H1 (cell line): ENCODE measurements at regions not wholly inside any gene's neighbourhood (a gene's known extent, or its start where the extent isn't known, plus 50 kb on each side); places are given as distances from the start of the nearest gene placed in this dataset.

Experiments
- CTCF ChIA-PET: fragments of 300-600 bp; sonication (Branson Sonifier 250); formaldehyde crosslinking; loops from one replicate; lab custom pipeline; 2021; ENCODE audit not compliant: partially characterized antibody; lab: Charles Lee
- POLR2A ChIA-PET: fragments of 300-600 bp; sonication (Branson Sonifier 250); formaldehyde crosslinking; loops from one replicate; lab custom pipeline; 2021; ENCODE audit warnings: inconsistent platforms; ENCODE audit not compliant: partially characterized antibody; lab: Charles Lee
- DNase-seq, 2 experiments: peaks; one replicate each; pipeline versions ENCODE4 v3.0.0 to v3.0.0-alpha.2; 2010 to 2022; ENCODE audit warnings: low spot score in 2 of 2, low read depth in 1 of 2, mixed read lengths in 1 of 2
- FAIRE-seq: peaks from 2 replicates; lab custom pipeline; 2011; peaks lifted over from hg19 to GRCh38; lab: Jason Lieb, UNC
- H2AFZ ChIP-seq: 2 replicates; pipeline ENCODE4 v1.8.1; 2012; ENCODE audit warnings: low read length, inconsistent platforms
- H2AK5ac ChIP-seq: 2 replicates; pipeline ENCODE4 v1.6.1; 2013; ENCODE audit warnings: low read depth, low read length
- H2BK120ac ChIP-seq: replicated peaks from 2 replicates; pipeline ENCODE3; 2013; ENCODE audit warnings: low read depth, low read length, inconsistent platforms
- H2BK12ac ChIP-seq: 2 replicates; pipeline ENCODE4 v1.6.1; 2013; ENCODE audit warnings: low read depth, low read length
- H2BK15ac ChIP-seq: 2 replicates; pipeline ENCODE4 v1.6.1; 2013; ENCODE audit warnings: low read length
- H2BK20ac ChIP-seq: 2 replicates; pipeline ENCODE4 v1.6.1; 2013; ENCODE audit warnings: low read length
- H2BK5ac ChIP-seq: 2 replicates; pipeline ENCODE4 v1.6.1; 2013; ENCODE audit warnings: low read depth, low read length
- H3K14ac ChIP-seq: 2 replicates; pipeline ENCODE4 v1.6.1; 2013; ENCODE audit warnings: inconsistent platforms; ENCODE audit not compliant: insufficient read length
- H3K18ac ChIP-seq: 2 replicates; pipeline ENCODE4 v1.6.1; 2013; ENCODE audit warnings: low read length; ENCODE audit errors: extremely low read depth
- H3K23ac ChIP-seq: 2 replicates; pipeline ENCODE4 v1.6.1; 2013; ENCODE audit warnings: inconsistent platforms; ENCODE audit not compliant: insufficient read length
- H3K23me2 ChIP-seq: 2 replicates; pipeline ENCODE4 v1.6.1; 2013; ENCODE audit warnings: low read depth, low read length
- H3K27ac ChIP-seq: 2 replicates; pipeline ENCODE4 v1.6.1; 2011; ENCODE audit warnings: low read depth, low read length, inconsistent platforms
- H3K27me3 ChIP-seq, 4 experiments: replicated peaks in 1 of 4; 1 replicate in 1 of 4; 2 replicates in 3 of 4; pipeline versions ENCODE4 v1.6.1 to v1.8.1; 2011 to 2013; ENCODE audit warnings: low read length in 3 of 4, mild to moderate bottlenecking in 3 of 4, inconsistent platforms in 2 of 4, mixed read lengths in 2 of 4, moderate library complexity in 1 of 4; ENCODE audit not compliant: control insufficient read depth in 3 of 4, insufficient read depth in 3 of 4; ENCODE audit errors: extremely low read depth in 1 of 4
- H3K36me3 ChIP-seq, 4 experiments: 2 replicates each; pipeline versions ENCODE4 v1.6.1 to v1.8.1; 2011 to 2013; ENCODE audit warnings: mild to moderate bottlenecking in 4 of 4, low read length in 3 of 4, moderate library complexity in 2 of 4, control low read depth in 1 of 4, inconsistent platforms in 1 of 4; ENCODE audit not compliant: insufficient read depth in 4 of 4, control insufficient read depth in 2 of 4
- H3K4ac ChIP-seq: replicated peaks from 2 replicates; pipeline ENCODE3; 2013; ENCODE audit warnings: low read length, low read depth, mixed read lengths, inconsistent platforms; ENCODE audit not compliant: insufficient read length
- H3K4me1 ChIP-seq, 4 experiments: replicated peaks in 1 of 4; 1 replicate in 1 of 4; 2 replicates in 3 of 4; pipeline versions ENCODE4 v1.6.1 to v1.8.1; 2011 to 2013; ENCODE audit warnings: low read length in 3 of 4, inconsistent platforms in 2 of 4, mixed read lengths in 1 of 4; ENCODE audit not compliant: insufficient read depth in 4 of 4, control insufficient read depth in 3 of 4
- H3K4me2 ChIP-seq, 2 experiments: 2 replicates each; pipeline versions ENCODE4 v1.6.1 to v1.8.1; 2011 to 2013; ENCODE audit warnings: low read depth in 2 of 2, low read length in 2 of 2, control low read depth in 1 of 2, inconsistent platforms in 1 of 2, mild to moderate bottlenecking in 1 of 2; ENCODE audit not compliant: insufficient read depth in 1 of 2
- H3K4me3 ChIP-seq, 4 experiments: fragments of 200-600, 300-600 bp in 1 of 4; sonication (generic), shearing (Covaris generic), sonication (Bioruptor Twin) in 1 of 4; 2 replicates each; pipeline versions ENCODE4 v1.5.1 to v1.8.1; 2011 to 2016; ENCODE audit warnings: low read length in 4 of 4, low read depth in 3 of 4, control low read depth in 2 of 4, inconsistent platforms in 2 of 4, mild to moderate bottlenecking in 2 of 4, mixed read lengths in 1 of 4, moderate library complexity in 1 of 4; ENCODE audit not compliant: insufficient read depth in 2 of 4; ENCODE audit errors: extremely low read depth in 1 of 4
- H3K56ac ChIP-seq: replicated peaks from 2 replicates; pipeline ENCODE3; 2013; ENCODE audit warnings: low read depth, mild to moderate bottlenecking, mixed read lengths, low read length, inconsistent platforms; ENCODE audit not compliant: insufficient read length
- H3K79me1 ChIP-seq: 2 replicates; pipeline ENCODE4 v1.6.1; 2013; ENCODE audit warnings: low read depth, low read length, control low read depth
- H3K79me2 ChIP-seq, 2 experiments: 2 replicates each; pipeline versions ENCODE4 v1.6.1 to v1.8.1; 2012 to 2013; ENCODE audit warnings: low read length in 2 of 2, mild to moderate bottlenecking in 2 of 2, inconsistent platforms in 1 of 2; ENCODE audit not compliant: insufficient read depth in 2 of 2, control insufficient read depth in 1 of 2
- H3K9ac ChIP-seq, 4 experiments: replicated peaks in 1 of 4; 1 replicate in 1 of 4; 2 replicates in 3 of 4; pipeline versions ENCODE4 v1.6.1 to v1.8.1; 2011 to 2013; ENCODE audit warnings: low read depth in 3 of 4, low read length in 3 of 4, control low read depth in 2 of 4, mild to moderate bottlenecking in 2 of 4, moderate library complexity in 2 of 4, inconsistent platforms in 1 of 4; ENCODE audit errors: extremely low read depth in 1 of 4
- H3K9me3 ChIP-seq, 2 experiments: 2 replicates each; pipeline versions ENCODE4 v1.6.1 to v1.8.1; 2012 to 2013; ENCODE audit warnings: mild to moderate bottlenecking in 2 of 2, moderate library complexity in 2 of 2, control low read depth in 1 of 2, inconsistent platforms in 1 of 2, low read depth in 1 of 2, low read length in 1 of 2, mixed read lengths in 1 of 2; ENCODE audit not compliant: insufficient read depth in 2 of 2
- H4K20me1 ChIP-seq, 2 experiments: replicated peaks in 1 of 2; 2 replicates each; pipeline versions ENCODE3 to v1.8.1; 2011 to 2013; ENCODE audit warnings: inconsistent platforms in 2 of 2, low read length in 2 of 2, mild to moderate bottlenecking in 1 of 2; ENCODE audit not compliant: insufficient read depth in 2 of 2, control insufficient read depth in 1 of 2
- H4K5ac ChIP-seq: 2 replicates; pipeline ENCODE4 v1.6.1; 2013; ENCODE audit warnings: low read length, low read depth, mixed read lengths, inconsistent platforms; ENCODE audit not compliant: insufficient read length
- H4K8ac ChIP-seq: 2 replicates; pipeline ENCODE4 v1.8.0; 2013; ENCODE audit warnings: mild to moderate bottlenecking, moderate library complexity, low read length, inconsistent platforms; ENCODE audit not compliant: insufficient read depth; ENCODE audit errors: extremely low read depth
- H4K91ac ChIP-seq: replicated peaks from 2 replicates; pipeline ENCODE3; 2013; ENCODE audit warnings: low read length, mixed read lengths, inconsistent platforms; ENCODE audit not compliant: insufficient read length
- CTBP2 ChIP-seq: IDR thresholded peaks from 2 replicates; pipeline ENCODE4 v1.7.0; 2011; ENCODE audit warnings: borderline replicate concordance, mild to moderate bottlenecking, moderate library complexity, mixed read lengths, low read length; ENCODE audit not compliant: insufficient read depth, insufficient read length
- GTF2F1 ChIP-seq: IDR thresholded peaks from 2 replicates; pipeline ENCODE4 v1.6.1; 2012; ENCODE audit warnings: low read depth, low read length, improper control_type of control experiment, borderline replicate concordance
- RNF2 ChIP-seq: fragments of 200-900, 300-1000 bp; sonication (generic); IDR thresholded peaks from 2 replicates; pipeline ENCODE4 v1.7.1; 2016; ENCODE audit warnings: borderline replicate concordance, low read depth, mild to moderate bottlenecking, antibody characterized with exemption, low read length; ENCODE audit not compliant: poor library complexity, severe bottlenecking; ENCODE audit errors: missing control alignments
- TAF7 ChIP-seq: optimal IDR thresholded peaks from 2 replicates; pipeline ENCODE3; 2011; ENCODE audit warnings: low read depth, mild to moderate bottlenecking, inconsistent platforms, low read length, moderate library complexity, borderline replicate concordance
- WGBS, 2 experiments: shearing (Covaris generic) in 1 of 2; methylation state at CpG; one replicate each; pipeline versions ENCODE4 v1.1.6 to v1.1.7; 2013 to 2015; ENCODE audit warnings: low lambda C conversion rate in 2 of 2, mixed read lengths in 2 of 2, inconsistent platforms in 1 of 2, low coverage in 1 of 2, missing lambda C conversion rate in 1 of 2; ENCODE audit not compliant: insufficient replicate concordance in 2 of 2, insufficient coverage in 1 of 2, insufficient read length in 1 of 2; ENCODE audit errors: extremely low coverage in 1 of 2, missing lambda C conversion rate in 1 of 2; 5-methylcytosine and 5-hydroxymethylcytosine counted together

- no peak for FAIRE-seq
- Histone ChIP-seq H3K23ac (no peak overlapping the region), H3K18ac (no peak overlapping the region), H2BK15ac (no peak overlapping the region), H3K27ac (no peak overlapping the region), H3K4me1 (no peaks in the 10 kb centered on the region), H4K20me1 (no peaks in the 10 kb centered on the region), H3K14ac (no peak overlapping the region), H4K8ac (no peak overlapping the region), H3K9ac (no peak overlapping the region), H3K23me2 (no peaks in the 10 kb centered on the region), H2BK12ac (no peak overlapping the region), H4K91ac (no peak overlapping the region), H3K4me3 (no peak overlapping the region), H3K4ac (no peak overlapping the region), H2AFZ (no peak overlapping the region), H3K79me2 (no peaks in the 10 kb centered on the region), H2BK20ac (no peak overlapping the region), H2BK120ac (no peak overlapping the region), H3K9me3 (peaks cover 80 to 99% of the 10 kb centered on the region in 2 experiments), H3K4me2 (no peak overlapping the region), H4K5ac (no peak overlapping the region), H2BK5ac (no peak overlapping the region), H2AK5ac (no peak overlapping the region), H3K36me3 (no peaks in the 10 kb centered on the region), H3K79me1 (no peaks in the 10 kb centered on the region), H3K56ac (no peak overlapping the region), H3K27me3 (no peaks in the 10 kb centered on the region)
- no peak for TF ChIP-seq GTF2F1
- TF ChIP-seq RNF2, result no peak
- no peak for TF ChIP-seq TAF7
- TF ChIP-seq CTBP2, result no peak
- WGBS, 2 experiments, result 81% methylated on average over 28 of the region's 28 CpGs; no CpG with 5 or more reads in 1 of the 2 experiments
- CTCF ChIA-PET, result no interaction called here
- DNase-seq, result no peak
- POLR2A ChIA-PET, result no interaction called here
Observed at GRCh38 chr22:47400701-47401591, 638.5 kb downstream of the TBC1D22A start.
